Upper lobe of left lung (tissue), 4 donors: ENCODE measurements at regions not wholly inside any gene's neighbourhood (a gene's known extent, or its start where the extent isn't known, plus 50 kb on each side); places are given as distances from the start of the nearest gene placed in this dataset.

Source experiments
- CTCF ChIP-seq, 6 experiments: fragments of 450-650 bp in 4 of 6; fragments of 200-600 bp in 2 of 6; sonication (generic) in 2 of 6; IDR thresholded peaks; one replicate each; pipeline ENCODE4 v1.5.1; 2016 to 2019; ENCODE audit warnings: antibody characterized with exemption in 6 of 6
- POLR2A ChIP-seq, 4 donors: fragments of 450-650 bp; IDR thresholded peaks; one replicate each; pipeline ENCODE4 v1.5.1; 2016 to 2017; ENCODE audit warnings: antibody characterized with exemption in 4 of 4, mild to moderate bottlenecking in 2 of 4

GRCh38 chr11:59010708-59011107, 71.4 kb downstream of the GLYATL1 start:
- TF ChIP-seq CTCF (IDR thresholded peaks at IDR 0.05) (no peak), POLR2A (IDR thresholded peaks at IDR 0.05) (no peak)
